ENCODE measurements at regions not wholly inside any gene's neighbourhood (a gene's known extent, or its start where the extent isn't known, plus 50 kb on each side); places are given as distances from the start of the nearest gene placed in this dataset.
A peak's percentile ranks its signal among the peaks of the same experiment; 100 is the strongest.

DNA sequence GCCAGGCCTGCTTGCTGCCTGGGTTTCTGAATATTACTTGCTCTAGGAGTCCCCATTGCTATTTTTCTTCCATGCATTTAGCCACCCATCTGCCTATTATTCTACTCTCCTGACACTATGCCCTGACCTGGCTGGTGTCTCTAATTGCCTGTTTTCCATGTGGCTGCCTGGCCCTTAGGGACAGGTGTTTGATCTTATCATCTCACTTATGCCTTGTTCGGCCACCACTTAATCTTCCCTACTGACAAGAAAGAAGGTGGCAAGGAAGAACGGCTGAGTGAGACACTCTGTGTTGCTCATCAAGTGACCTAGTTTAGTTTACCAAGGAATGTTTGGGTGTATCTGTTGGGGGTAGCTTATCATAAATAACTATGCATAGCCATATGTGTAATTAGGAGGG, 50.4 kb upstream of the RAPH1 start:
- peaks cover 24% of the 10 kb centered on the region for H3K27me3 Mint-ChIP-seq (ENCODE audit: low read depth)
- no peak overlapping the region for H3K27ac Mint-ChIP-seq
- H3K4me1 Mint-ChIP-seq (ENCODE audit: low read depth) = peaks cover 19% of the 10 kb centered on the region
- no peaks in the 10 kb centered on the region for H3K36me3 Mint-ChIP-seq (ENCODE audit: low read depth)
- H3K4me3 Mint-ChIP-seq = no peak overlapping the region
- no peak for DNase-seq (ENCODE audit: low spot score)
- no peaks in the 10 kb centered on the region for H3K9me3 Mint-ChIP-seq

DNA sequence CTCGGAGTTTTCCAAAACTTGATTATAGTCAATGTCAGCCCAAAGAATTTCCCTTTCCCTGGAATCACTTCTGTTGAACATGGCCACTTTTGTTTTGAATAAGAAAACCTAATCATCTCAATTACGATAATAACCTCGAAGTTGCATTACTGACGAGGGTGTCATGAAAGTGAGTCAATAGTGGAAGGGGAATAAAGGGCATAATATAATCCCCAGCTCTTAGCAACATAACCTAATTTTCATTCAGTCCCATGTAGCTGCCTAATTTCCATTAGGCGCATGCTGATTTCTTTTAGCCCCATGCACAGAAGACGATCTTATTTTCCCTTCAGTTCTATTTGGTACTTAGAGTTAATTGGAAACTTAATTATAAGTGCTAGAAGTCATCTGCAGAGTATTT, 51.1 kb upstream of the RAPH1 start:
- no peaks in the 10 kb centered on the region for H3K9me3 Mint-ChIP-seq

DNA sequence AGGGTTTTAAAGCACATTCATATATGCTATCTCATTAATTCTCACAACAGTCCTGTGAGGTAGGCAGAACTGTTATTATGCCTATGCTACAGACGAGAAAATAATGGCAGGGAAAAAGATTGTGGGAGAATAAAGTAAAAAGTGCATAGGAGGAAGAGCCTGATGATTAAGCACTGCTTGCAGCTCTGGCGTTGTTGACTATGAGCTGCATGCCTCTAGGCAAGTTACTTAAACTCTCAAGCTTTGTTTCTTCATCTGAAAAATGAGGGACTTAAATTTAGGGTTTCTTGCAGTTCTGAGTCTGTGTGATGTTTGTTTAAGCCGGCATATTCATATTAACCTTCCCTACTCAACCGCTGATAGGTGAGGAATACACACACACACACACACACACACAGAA, 51.6 kb upstream of the RAPH1 start:
- DNase-seq (ENCODE audit: low spot score) = no peak
- H3K27ac Mint-ChIP-seq = no peak overlapping the region
- peaks cover 17% of the 10 kb centered on the region for H3K4me1 Mint-ChIP-seq (ENCODE audit: low read depth)
- H3K4me3 Mint-ChIP-seq = no peak overlapping the region
- H3K36me3 Mint-ChIP-seq (ENCODE audit: low read depth) = no peaks in the 10 kb centered on the region
- no peaks in the 10 kb centered on the region for H3K9me3 Mint-ChIP-seq
- H3K27me3 Mint-ChIP-seq (ENCODE audit: low read depth) = peaks cover 30% of the 10 kb centered on the region

More for the DNA sequence above, 51.1 kb upstream of the RAPH1 start:
- Mint-ChIP-seq H3K27ac (no peak overlapping the region), H3K4me3 (no peak overlapping the region), H3K27me3 (ENCODE audit: low read depth) (peaks cover 28% of the 10 kb centered on the region), H3K36me3 (ENCODE audit: low read depth) (no peaks in the 10 kb centered on the region), H3K4me1 (ENCODE audit: low read depth) (peaks cover 17% of the 10 kb centered on the region)
- no peak for DNase-seq (ENCODE audit: low spot score)

DNA sequence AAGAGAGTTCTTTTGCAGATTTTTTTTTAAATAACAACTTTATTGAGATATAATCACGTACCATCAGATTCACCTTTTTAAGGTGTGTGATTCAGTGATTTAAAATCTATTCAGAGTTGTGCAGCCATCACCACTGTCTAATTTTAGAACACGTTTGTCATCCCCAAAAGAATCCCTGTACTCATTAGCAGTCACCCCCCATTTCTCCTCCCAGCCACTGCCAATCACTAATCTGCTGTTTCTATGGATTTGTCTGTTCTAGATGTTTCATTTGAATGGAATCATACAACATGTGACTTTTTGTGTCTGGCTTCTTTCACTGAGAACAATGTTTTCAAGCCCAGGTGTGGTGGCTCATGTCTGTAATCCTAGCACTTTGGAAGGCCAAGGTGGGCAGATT, 55.4 kb upstream of the RAPH1 start:
- peaks cover 26% of the 10 kb centered on the region for H3K27me3 Mint-ChIP-seq (ENCODE audit: low read depth)
- H3K4me3 Mint-ChIP-seq = no peak overlapping the region
- no peaks in the 10 kb centered on the region for H3K36me3 Mint-ChIP-seq (ENCODE audit: low read depth)
- DNase-seq (ENCODE audit: low spot score) = no peak
- H3K4me1 Mint-ChIP-seq (ENCODE audit: low read depth) = no peaks in the 10 kb centered on the region
- H3K27ac Mint-ChIP-seq = no peak overlapping the region
- no peaks in the 10 kb centered on the region for H3K9me3 Mint-ChIP-seq

DNA sequence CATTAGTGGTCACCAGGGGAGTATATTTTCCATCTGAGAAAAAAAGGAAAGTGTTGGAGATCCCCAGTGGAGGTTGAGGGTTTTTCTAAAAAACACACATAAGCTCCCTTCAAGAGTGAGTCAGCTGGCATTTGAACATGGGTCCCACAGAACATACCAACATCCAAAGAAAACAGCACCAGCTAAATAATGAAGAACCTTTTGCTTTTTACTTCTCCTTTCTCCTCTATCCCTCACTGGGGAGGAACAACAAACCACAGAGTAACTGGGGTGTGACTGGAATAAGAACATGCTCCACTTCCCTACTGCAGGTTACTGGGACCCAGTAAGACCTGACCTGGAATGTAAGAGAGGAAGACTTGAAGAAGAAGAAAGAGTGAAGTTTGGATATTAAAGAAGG, 56.5 kb upstream of the RAPH1 start:
- H3K36me3 Mint-ChIP-seq (ENCODE audit: low read depth) = no peaks in the 10 kb centered on the region
- no peak overlapping the region for H3K4me3 Mint-ChIP-seq
- peaks cover 34% of the 10 kb centered on the region for H3K27me3 Mint-ChIP-seq (ENCODE audit: low read depth)
- H3K4me1 Mint-ChIP-seq (ENCODE audit: low read depth) = peaks cover 3% of the 10 kb centered on the region
- DNase-seq (ENCODE audit: low spot score) = no peak
- no peak overlapping the region for H3K27ac Mint-ChIP-seq
- H3K9me3 Mint-ChIP-seq = no peaks in the 10 kb centered on the region

DNA sequence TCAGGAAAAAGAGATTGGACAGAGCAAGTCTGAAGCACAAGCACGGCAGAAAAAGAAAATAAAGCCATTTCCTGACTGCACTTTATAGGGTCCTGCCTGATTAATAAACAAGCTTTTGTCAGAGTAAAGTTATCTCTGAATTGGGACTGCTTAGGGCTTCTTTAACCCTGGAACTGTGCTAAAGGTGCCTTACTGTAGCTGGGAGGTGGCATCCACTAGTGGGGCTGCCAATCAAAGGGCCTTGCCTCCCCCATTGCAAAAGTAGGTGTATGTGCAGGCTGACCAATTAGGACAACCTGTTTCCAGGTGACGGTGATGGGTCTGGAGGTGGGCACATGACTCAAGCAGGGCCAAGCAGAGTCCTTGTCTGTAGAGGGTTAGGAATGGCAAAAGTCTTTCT, 57.4 kb upstream of the RAPH1 start:
- H3K36me3 Mint-ChIP-seq (ENCODE audit: low read depth) = no peaks in the 10 kb centered on the region
- no peak overlapping the region for H3K27ac Mint-ChIP-seq
- H3K27me3 Mint-ChIP-seq (ENCODE audit: low read depth) = peaks cover 33% of the 10 kb centered on the region
- H3K4me1 Mint-ChIP-seq (ENCODE audit: low read depth) = peaks cover 5% of the 10 kb centered on the region
- no peaks in the 10 kb centered on the region for H3K9me3 Mint-ChIP-seq
- H3K4me3 Mint-ChIP-seq = no peak overlapping the region
- DNase-seq (ENCODE audit: low spot score) = no peak

DNA sequence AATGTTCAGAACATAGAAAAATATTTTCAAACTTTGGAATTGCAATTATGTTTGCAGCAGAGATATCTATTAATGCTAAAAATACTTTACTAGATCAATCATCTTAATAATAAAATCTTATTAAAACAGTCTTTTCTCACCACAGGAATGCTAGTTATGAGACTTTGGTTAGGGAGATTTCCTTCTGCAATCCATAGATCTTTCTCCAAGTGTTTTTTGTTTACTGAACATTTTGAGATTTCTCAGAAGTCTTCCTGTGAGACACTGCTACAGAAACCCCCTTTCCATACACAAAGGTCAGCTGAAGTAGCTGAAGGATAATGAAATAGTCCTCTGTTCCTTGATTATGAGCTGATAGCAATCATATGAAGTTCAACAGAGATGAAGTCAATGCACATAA, 59.4 kb upstream of the RAPH1 start:
- H3K27ac Mint-ChIP-seq = no peak overlapping the region
- DNase-seq (ENCODE audit: low spot score) = no peak

DNA sequence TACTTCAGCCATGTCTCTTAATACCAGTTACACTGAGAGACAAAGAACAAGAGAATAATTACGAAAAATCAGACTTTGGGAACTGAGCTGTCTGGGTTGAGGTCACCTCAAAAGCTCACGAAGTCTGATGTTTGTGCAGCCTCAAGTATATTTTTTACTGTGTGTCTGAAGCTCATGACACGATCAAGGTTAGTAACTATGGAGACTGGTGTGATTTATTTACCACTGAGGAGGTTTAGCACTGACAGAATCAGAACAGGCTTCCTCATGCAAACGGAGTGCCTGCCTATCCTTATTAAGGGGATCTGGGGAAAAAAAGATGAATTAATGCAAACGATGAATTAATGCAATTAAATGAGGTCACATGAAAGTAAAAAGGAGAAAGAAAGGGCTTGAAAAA, 61.1 kb upstream of the RAPH1 start:
- Mint-ChIP-seq H3K4me1 (ENCODE audit: low read depth) (peaks cover 28% of the 10 kb centered on the region), H3K36me3 (ENCODE audit: low read depth) (peaks cover 1% of the 10 kb centered on the region), H3K27me3 (ENCODE audit: low read depth) (peaks cover 33% of the 10 kb centered on the region), H3K4me3 (no peak overlapping the region), H3K27ac (no peak overlapping the region), H3K9me3 (no peaks in the 10 kb centered on the region)
- no peak for DNase-seq (ENCODE audit: low spot score)

More for the DNA sequence above, 59.4 kb upstream of the RAPH1 start:
- Mint-ChIP-seq H3K4me1 (ENCODE audit: low read depth) (peaks cover 21% of the 10 kb centered on the region), H3K4me3 (no peak overlapping the region), H3K27me3 (ENCODE audit: low read depth) (peaks cover 33% of the 10 kb centered on the region), H3K9me3 (no peaks in the 10 kb centered on the region), H3K36me3 (ENCODE audit: low read depth) (peaks cover 1% of the 10 kb centered on the region)

DNA sequence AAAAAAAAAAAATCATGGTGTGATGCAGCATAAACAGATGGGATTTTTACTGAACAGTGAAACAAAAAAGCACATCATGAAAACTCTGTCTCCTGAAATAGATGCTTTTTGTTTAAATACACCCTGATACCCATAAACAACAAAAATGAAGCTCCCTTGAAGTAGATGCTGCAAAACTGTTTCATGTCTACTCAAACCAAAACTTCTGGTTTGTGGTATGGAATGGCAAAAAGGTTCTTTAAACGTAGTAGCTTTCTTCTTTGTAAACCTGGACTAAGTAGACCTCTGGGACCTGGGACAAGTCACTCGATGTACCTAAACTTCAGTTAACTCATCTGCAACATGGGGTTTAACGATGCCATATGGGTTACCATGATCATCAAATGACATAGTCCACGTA, 64.4 kb upstream of the RAPH1 start:
- Mint-ChIP-seq H3K4me3 (peak overlapping the region; percentile 13), H3K9me3 (no peaks in the 10 kb centered on the region), H3K27ac (no peak overlapping the region), H3K4me1 (ENCODE audit: low read depth) (peaks cover 28% of the 10 kb centered on the region), H3K36me3 (ENCODE audit: low read depth) (peaks cover 1% of the 10 kb centered on the region), H3K27me3 (ENCODE audit: low read depth) (peaks cover 39% of the 10 kb centered on the region)
- no peak for DNase-seq (ENCODE audit: low spot score)

DNA sequence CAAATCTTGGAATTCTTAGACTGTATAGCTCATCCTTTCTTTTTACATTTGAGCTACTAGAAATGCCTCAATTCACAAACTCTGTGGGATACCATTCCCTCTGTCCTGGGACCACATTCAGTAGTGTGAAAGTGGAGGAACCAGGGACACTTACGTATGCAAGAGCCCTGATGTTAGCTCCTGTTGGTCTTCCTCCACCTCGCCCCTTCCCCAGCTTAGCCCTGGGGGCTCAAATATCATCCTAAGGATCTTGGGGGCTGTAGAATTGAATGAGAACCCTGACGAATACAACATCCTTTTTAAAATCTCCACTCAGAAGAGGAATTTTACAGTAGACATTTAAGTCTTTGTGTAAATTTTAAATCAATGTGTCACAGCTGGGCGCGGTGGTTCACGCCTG, 65.2 kb upstream of the RAPH1 start:
- H3K27me3 Mint-ChIP-seq (ENCODE audit: low read depth) = peaks cover 37% of the 10 kb centered on the region
- peaks cover 28% of the 10 kb centered on the region for H3K4me1 Mint-ChIP-seq (ENCODE audit: low read depth)
- no peaks in the 10 kb centered on the region for H3K9me3 Mint-ChIP-seq
- H3K36me3 Mint-ChIP-seq (ENCODE audit: low read depth) = peaks cover 1% of the 10 kb centered on the region
- no peak overlapping the region for H3K27ac Mint-ChIP-seq
- no peak overlapping the region for H3K4me3 Mint-ChIP-seq
- no peak for DNase-seq (ENCODE audit: low spot score)

DNA sequence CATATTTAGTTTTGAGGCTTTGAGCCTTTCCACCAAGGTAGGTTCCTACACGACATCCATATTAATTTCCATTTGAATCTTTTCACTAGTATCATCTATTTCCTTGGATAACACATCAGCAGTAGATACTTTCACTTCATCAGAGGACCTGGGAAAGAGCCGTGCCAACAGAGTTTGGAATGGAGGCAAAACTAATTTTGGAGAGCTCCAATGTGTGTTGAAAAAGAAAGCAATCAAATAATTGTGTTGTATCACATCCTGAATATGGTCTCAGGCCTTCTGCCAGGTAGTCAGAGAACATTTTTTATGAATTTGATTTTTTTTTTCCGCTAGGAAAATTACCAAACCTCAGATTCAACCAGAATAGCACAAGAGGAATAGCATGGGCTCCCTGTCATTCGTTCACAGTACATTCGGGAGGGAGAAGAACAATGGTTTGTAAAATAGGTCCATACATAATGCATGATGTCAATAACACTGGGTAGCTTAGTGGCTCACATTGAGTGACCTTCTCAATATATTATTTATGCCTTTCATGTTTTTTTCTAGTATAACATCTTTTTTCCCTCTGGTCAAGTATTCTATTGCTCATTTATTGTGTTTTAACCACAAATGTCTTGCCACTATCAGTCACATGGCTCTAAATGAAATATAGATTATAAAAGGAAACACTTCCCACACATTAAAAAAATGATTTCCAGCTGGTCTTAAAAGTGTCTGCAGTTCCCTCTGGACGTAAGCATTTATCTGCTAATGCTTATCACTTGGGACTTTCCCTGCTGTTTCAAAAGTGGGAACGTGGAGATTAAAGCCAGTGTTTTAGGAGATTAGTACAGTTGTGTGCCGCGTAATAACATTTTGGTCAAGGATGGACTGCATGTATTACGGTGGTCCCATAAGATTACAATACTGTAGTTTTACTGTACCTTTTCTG, 68.6 kb upstream of the RAPH1 start:
- peaks cover 15% of the 10 kb centered on the region for H3K4me1 Mint-ChIP-seq (ENCODE audit: low read depth)
- H3K27ac Mint-ChIP-seq = no peak overlapping the region
- no peaks in the 10 kb centered on the region for H3K36me3 Mint-ChIP-seq (ENCODE audit: low read depth)
- DNase-seq (ENCODE audit: low spot score) = no peak
- H3K4me3 Mint-ChIP-seq = no peak overlapping the region
- peaks cover 25% of the 10 kb centered on the region for H3K27me3 Mint-ChIP-seq (ENCODE audit: low read depth)
- no peaks in the 10 kb centered on the region for H3K9me3 Mint-ChIP-seq

DNA sequence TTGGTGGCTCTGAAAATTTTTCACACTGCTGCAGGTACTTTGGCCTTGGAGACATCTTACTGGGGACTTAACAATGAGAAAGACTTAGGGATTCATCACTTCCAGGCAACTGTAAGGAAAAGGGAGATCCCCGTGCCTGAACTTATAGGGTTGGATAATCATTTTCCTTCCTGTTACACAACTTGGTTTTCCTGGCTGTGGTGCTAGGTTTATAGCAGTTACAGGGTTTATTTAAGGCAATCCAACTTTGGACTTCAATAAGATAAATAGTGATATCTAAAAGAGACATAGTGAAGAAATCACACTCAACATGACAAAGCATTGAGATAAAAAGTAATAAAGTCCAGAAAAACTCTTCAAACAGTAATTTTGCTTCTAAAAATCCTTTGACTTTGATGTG, 70.2 kb upstream of the RAPH1 start:
- Mint-ChIP-seq H3K4me1 (ENCODE audit: low read depth) (peaks cover under 1% of the 10 kb centered on the region), H3K4me3 (no peak overlapping the region), H3K36me3 (ENCODE audit: low read depth) (no peaks in the 10 kb centered on the region), H3K27ac (no peak overlapping the region), H3K9me3 (no peaks in the 10 kb centered on the region), H3K27me3 (ENCODE audit: low read depth) (peaks cover 23% of the 10 kb centered on the region)
- DNase-seq (ENCODE audit: low spot score) = no peak

DNA sequence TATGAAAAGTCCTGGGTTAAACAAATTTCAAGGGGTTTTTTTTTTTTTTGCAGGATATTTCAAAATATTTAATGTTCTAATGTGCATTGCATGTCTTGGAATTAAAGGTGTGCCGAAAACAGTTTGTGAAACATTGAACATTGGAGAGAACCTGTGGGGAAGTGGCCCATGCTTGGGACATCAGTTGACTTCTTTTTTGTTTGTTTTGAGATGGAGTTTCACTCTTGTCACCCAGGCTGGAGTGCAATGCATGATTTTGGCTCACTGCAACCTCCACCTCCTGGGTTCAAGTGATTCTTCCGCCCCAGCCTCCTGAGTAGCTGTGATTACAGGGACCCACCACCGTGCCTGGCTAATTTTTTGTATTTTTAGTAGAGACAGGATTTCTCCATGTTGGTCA, 71.0 kb upstream of the RAPH1 start:
- Mint-ChIP-seq H3K27me3 (ENCODE audit: low read depth) (peaks cover 22% of the 10 kb centered on the region), H3K36me3 (ENCODE audit: low read depth) (no peaks in the 10 kb centered on the region), H3K27ac (no peak overlapping the region), H3K9me3 (no peaks in the 10 kb centered on the region), H3K4me3 (no peak overlapping the region), H3K4me1 (ENCODE audit: low read depth) (no peaks in the 10 kb centered on the region)
- DNase-seq (ENCODE audit: low spot score) = no peak

DNA sequence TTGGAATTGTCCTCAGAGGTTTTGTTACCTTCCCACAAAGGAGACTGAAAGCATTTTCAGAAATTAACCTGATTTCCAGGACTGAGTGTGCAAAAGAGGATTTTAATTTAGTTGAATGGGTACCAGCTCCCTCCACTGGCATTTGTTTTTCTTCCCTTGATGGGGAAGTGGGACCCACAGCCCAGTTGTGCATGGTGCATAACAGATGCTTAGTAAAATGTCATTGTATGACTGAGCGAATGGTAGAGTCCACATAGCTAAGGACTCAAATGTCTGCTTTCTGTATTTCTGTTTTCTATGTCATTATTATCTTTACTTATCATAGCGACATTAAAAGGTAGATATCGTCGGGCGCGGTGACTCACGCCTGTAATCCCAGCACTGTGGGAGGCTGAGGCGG, 75.5 kb upstream of the RAPH1 start:
- H3K27ac Mint-ChIP-seq = no peak overlapping the region
- no peaks in the 10 kb centered on the region for H3K4me1 Mint-ChIP-seq (ENCODE audit: low read depth)
- no peaks in the 10 kb centered on the region for H3K36me3 Mint-ChIP-seq (ENCODE audit: low read depth)
- no peak overlapping the region for H3K4me3 Mint-ChIP-seq
- DNase-seq (ENCODE audit: low spot score) = no peak
- H3K27me3 Mint-ChIP-seq (ENCODE audit: low read depth) = peaks cover 3% of the 10 kb centered on the region
- H3K9me3 Mint-ChIP-seq = no peaks in the 10 kb centered on the region

DNA sequence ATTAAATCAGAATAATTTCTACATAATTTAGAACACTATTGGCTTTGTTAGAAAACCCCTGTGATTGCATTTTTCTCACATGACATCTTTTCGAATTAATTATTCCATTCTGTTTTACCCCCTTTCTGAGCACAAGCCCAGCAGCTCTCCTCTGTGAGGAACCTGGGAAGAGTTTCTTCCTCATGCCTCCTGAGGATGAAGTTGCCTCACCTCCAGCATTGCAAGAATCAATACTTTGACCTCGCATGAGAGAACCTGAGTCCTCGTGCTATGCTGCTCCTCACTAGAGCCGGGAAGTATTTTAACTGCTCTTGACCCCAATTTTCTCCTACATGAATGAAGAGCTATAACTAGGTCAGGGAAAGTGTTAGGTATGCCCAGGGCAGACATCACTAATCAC, 77.1 kb upstream of the RAPH1 start:
- no peaks in the 10 kb centered on the region for H3K4me1 Mint-ChIP-seq (ENCODE audit: low read depth)
- no peak for DNase-seq (ENCODE audit: low spot score)
- H3K36me3 Mint-ChIP-seq (ENCODE audit: low read depth) = no peaks in the 10 kb centered on the region
- H3K9me3 Mint-ChIP-seq = no peaks in the 10 kb centered on the region
- no peak overlapping the region for H3K27ac Mint-ChIP-seq
- H3K4me3 Mint-ChIP-seq = no peak overlapping the region
- peaks cover 3% of the 10 kb centered on the region for H3K27me3 Mint-ChIP-seq (ENCODE audit: low read depth)
